Fibroblast of the aortic adventitia (primary cell): ENCODE measurements at regions not wholly inside any gene's neighbourhood (a gene's known extent, or its start where the extent isn't known, plus 50 kb on each side); places are given as distances from the start of the nearest gene placed in this dataset.

Source experiments
- DNase-seq: peaks from one replicate; pipeline ENCODE4 v3.0.0-alpha.2; 2010; ENCODE audit warnings: low read depth
- H3K4me3 ChIP-seq: 2 replicates; pipeline ENCODE4 v1.5.1; 2011; ENCODE audit warnings: low read depth, mild to moderate bottlenecking, control low read depth, low read length, moderate library complexity
- CTCF ChIP-seq: IDR thresholded peaks from 2 replicates; pipeline ENCODE4 v1.5.1; 2011; ENCODE audit warnings: mild to moderate bottlenecking, low read length, control low read depth, inconsistent platforms; ENCODE audit not compliant: insufficient read depth

- DNase-seq, result no peak
- TF ChIP-seq CTCF, result no peak
- no peak overlapping the region for H3K4me3 ChIP-seq
Observed at GRCh38 chr6:105458084-105458483, 55.2 kb upstream of the PREP start.

DNA sequence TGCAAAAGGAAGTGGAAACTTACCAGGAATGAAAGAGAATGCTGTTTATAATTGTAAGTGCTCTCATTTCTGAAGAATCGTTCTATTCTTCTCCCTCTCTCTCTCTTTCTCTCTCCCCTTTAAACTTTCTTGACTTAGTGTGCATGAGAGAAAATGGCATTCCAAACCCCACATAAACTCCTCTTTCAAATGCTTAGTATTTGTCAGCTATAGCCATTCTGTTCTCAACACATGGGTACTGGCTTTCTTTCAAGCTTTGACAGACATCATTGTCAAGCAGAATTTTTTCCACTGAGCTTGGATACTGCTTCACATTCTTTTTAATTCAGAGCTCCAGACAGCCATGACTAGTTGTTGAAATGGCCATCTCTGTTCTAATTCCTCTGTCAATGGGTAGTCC is 51.1 kb upstream of the PREP start:
- H3K4me3 ChIP-seq, result no peak overlapping the region
- no peak for DNase-seq
- TF ChIP-seq CTCF, result no peak

- DNase-seq, result no peak
- TF ChIP-seq CTCF, result no peak
- no peak overlapping the region for H3K4me3 ChIP-seq
Observed at GRCh38 chr6:105452924-105453756, 50.3 kb upstream of the PREP start.
